Urothelium cell line (cell line): ENCODE measurements at regions not wholly inside any gene's neighbourhood (a gene's known extent, or its start where the extent isn't known, plus 50 kb on each side); places are given as distances from the start of the nearest gene placed in this dataset.

Source experiments
- DNase-seq: peaks from one replicate; pipeline ENCODE4 v3.0.0; 2011; ENCODE audit warnings: low spot score, mixed read lengths
- FAIRE-seq: peaks from 2 replicates; lab custom pipeline; 2011; peaks lifted over from hg19 to GRCh38; lab: Jason Lieb, UNC

GRCh38 chr5:135669416-135669815 lies 90.6 kb upstream of the CXCL14 start:
- DNase-seq (no peak), FAIRE-seq (no peak)

GRCh38 chr5:135667673-135668072 lies 88.9 kb upstream of the CXCL14 start:
- no peak for DNase-seq
- FAIRE-seq: no peak

GRCh38 chr5:135667204-135667603 lies 88.4 kb upstream of the CXCL14 start:
- FAIRE-seq (no peak), DNase-seq (no peak)

DNA sequence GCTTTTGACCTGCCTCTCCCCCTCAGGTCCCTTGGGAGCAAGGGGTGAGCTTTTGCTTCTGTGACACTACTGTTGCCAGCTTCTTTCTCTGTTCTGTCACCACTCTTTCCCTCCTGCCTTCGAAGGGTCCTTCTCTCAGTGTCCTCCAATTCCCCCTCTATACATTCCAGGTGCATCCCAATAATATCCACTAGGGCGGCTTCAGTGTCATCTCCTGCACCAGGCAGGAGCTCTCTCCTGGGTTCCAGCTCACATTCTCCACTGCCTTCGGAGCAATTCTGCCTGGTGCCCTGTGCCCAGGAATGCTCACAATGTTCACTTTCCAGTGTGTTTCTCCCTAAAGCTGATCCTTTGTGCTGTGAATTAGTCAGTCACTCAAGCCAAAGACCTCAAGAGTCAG lies 83.9 kb upstream of the CXCL14 start:
- DNase-seq: no peak
- FAIRE-seq: no peak

DNA sequence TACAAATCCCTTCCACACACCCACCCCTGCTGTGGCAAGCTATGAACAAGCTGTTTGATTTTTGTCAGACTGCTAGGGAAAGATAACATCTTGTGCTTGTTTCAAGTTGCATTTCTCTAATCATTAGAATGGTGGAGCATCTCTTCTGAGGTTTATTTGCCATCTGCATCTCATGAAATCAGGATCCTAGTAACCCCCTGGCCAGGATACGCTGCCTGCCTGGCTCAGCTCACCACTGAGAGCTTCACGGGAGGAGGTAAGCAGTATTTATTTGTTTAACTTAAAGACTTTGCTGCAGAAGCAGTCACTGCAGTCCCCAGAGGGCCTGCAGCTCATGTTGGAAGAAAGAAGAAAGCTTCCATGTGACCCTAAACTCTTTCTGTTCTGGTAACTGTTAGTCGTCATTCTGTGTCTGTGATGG lies 83.3 kb upstream of the CXCL14 start:
- no peak for DNase-seq

GRCh38 chr5:135660826-135661575 lies 82.2 kb upstream of the CXCL14 start:
- no peak for FAIRE-seq
- no peak for DNase-seq

More for the DNA sequence above, 83.3 kb upstream of the CXCL14 start:
- no peak for FAIRE-seq

DNA sequence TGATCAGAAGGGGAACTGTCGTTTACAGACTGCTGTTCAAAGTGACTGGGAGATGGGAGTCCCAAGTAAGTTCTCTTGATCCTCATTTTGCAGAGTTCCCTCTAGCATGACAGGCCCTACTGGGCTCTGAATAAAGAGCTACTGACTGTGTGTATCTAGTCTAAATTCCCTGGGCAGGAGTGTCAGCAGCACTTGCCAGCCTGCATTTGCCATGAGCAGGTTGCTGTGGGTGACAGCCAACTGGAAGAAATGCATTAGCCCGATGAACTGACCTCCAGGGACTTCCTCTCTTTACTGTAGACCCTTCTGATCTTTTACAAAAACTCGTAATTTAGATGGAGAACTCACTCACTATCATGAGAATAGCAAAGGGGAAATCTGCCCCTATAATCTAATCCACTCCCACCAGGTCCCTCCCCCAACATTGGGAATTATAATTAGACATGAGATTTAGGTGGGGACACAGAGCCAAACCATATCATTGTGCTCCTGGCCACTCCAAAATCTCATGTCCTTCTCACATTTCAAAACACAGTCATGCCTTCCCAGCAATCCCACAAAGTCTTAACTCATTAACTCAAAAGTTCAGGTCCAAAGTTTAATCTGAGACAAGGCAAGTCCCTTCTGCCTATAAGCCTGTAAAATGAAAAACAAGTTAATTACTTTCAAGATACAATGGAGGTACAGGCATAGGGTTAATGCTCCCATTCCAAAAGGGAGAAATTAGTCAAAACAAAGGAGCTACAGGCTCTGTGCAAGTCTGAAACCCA lies 78.9 kb upstream of the CXCL14 start:
- FAIRE-seq (no peak), DNase-seq (no peak)

DNA sequence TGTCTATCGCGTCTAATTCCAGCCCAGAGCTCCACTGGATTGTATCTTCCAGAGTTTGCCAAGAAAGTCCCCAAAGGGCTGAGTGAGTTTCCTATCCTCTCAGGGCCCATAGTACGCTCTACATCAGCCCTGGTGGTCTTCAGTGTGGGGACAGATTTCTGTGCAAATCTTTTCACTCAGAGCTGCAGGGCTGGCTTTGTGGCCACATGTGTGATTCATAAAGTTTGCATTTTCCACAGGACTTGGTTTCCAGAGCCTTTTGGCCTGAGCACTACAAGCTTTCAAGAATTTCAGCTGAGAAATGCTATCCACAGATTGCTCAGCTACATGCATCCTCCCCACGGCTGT lies 76.7 kb upstream of the CXCL14 start:
- FAIRE-seq: no peak
- DNase-seq: no peak

- FAIRE-seq (no peak), DNase-seq (no peak)
These were observed 76.1 kb upstream of the CXCL14 start for GRCh38 chr5:135654761-135655467.

GRCh38 chr5:135651156-135651555 lies 72.4 kb upstream of the CXCL14 start:
- DNase-seq (peak; percentile 88), FAIRE-seq (peak; percentile 70)

- no peak for DNase-seq
These were observed 71.3 kb upstream of the CXCL14 start for GRCh38 chr5:135650081-135650480.

DNA sequence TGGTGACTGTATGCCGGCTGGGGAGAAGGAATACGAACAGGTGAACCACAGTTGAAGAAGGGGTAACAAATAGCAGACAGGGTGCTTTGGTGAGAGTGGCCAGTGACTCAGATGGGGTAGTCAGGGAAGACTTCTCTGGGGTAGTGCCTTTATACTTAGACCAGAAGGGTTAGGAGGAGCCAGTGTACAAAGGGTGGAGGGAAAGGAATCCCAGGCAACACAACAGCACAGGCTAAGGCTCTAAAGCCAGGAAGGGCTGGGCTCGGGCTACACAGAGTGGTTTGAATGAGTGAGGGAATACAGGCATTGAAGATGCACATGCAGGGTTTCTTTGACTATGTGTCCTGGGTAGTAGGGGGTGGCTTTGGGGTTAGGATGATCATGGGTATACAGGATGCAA lies 70.6 kb upstream of the CXCL14 start:
- FAIRE-seq (no peak), DNase-seq (no peak)

More at GRCh38 chr5:135650081-135650480, 71.3 kb upstream of the CXCL14 start:
- FAIRE-seq: no peak

DNA sequence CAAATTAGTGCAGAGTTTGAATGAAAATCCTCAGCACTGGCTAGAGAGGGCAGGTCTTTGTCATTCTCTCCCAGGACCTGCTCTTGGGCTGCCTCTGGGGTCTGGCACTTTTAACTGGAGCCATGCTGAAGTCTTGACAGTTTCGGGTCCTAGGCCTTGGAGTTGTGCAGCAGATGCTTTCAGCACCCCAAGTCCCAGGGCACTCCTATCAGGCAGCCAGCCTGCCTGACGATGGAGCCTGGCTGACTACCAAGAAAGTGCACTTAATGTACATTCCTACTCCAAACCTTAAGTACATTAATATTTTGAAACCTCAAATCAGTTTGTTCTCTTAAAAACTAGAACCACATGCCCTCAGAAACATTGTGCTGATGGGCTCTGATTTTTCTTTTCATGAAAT lies 69.3 kb upstream of the CXCL14 start:
- no peak for DNase-seq
- FAIRE-seq: no peak

GRCh38 chr5:135645336-135646180 lies 66.8 kb upstream of the CXCL14 start:
- DNase-seq (no peak), FAIRE-seq (no peak)

DNA sequence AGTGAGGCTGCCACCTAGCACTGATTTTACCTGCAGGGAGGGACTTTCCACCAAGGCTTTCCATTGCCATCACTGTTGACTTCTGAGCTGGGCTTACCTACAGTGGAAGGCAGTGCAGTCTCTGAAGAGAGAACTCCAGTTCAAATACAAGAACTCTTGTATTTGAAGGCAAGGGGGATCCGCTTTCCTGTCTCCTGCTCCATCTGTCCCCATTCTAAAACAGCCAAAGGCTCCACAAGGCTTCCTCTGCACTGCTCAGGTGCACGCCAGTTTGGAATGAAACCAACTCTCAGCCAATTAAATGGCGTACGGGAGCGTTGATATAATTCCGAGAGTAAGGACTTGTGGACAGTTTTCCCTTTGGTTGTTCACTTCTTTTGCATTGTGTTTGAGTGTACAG lies 66.0 kb upstream of the CXCL14 start:
- FAIRE-seq (no peak), DNase-seq (no peak)

- DNase-seq: no peak
- FAIRE-seq: no peak
These were observed 65.3 kb upstream of the CXCL14 start for GRCh38 chr5:135643881-135644766.

- DNase-seq (no peak), FAIRE-seq (no peak)
These were observed 64.1 kb upstream of the CXCL14 start for GRCh38 chr5:135642934-135643333.

GRCh38 chr5:135642488-135642870 lies 63.7 kb upstream of the CXCL14 start:
- DNase-seq: no peak
- no peak for FAIRE-seq

DNA sequence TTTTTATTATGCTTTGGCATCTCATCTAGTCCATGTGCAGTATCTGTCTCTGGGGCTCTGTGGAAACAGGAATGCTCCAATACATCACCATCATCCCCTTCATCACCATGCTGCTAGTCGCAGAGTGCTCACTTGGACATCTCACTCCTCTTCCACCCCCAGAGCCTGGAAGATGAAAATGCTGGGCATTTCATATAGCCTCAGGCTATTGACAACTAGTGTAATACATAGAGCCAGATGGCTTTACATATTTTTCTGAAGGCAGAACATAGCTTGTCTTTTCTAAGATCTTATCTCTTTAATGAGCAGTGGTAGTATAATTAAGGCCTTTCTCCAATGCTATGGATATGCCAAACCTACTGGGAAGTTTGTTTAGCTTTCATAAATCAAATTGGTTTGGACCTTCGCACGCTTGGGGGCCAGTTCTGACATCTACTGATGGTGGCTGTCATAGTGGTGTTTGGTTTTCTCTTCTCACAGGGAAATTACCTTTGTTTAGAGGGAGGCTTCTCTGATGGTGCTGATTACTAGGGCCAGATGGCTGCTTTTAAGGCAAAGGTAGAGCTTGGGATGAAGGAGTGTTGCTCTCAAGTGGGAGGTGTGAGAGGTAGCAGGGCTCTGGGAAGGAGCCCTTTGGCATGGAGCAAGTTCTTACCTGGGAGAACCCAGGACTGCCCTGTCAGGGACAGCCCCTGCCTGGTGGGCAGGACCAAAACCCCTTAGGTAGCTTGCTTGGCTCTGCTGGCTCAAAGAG lies 63.1 kb upstream of the CXCL14 start:
- DNase-seq: no peak
- FAIRE-seq: no peak
